ENCODE measurements at regions not wholly inside any gene's neighbourhood (a gene's known extent, or its start where the extent isn't known, plus 50 kb on each side); places are given as distances from the start of the nearest gene placed in this dataset.

DNA sequence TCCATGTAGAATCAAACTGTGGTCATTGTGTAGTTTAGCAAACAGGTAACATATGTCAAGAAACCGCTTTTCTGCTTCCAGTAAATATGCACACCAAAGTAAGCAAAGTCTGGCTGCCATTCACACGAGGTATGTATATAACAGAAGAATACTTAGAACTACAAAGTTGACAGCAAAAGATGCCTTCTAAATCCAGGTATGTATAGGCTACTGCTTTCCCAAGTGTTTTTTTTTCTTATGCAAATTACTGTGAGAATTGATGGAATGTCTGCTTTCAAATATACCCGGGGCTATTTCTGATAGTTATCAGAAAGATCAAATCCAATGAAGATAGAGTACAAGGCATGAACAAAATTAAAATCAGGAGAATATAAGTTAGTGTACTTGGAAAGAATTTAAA lies 229.2 kb downstream of the HACE1 start:
- TF ChIP-seq, protein P1, sequence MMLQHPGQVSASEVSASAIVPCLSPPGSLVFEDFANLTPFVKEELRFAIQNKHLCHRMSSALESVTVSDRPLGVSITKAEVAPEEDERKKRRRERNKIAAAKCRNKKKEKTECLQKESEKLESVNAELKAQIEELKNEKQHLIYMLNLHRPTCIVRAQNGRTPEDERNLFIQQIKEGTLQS (CRISPR knock-in tag; conservative IDR thresholded peaks at IDR 0.05) = no peak
- TF ChIP-seq, protein P2, sequence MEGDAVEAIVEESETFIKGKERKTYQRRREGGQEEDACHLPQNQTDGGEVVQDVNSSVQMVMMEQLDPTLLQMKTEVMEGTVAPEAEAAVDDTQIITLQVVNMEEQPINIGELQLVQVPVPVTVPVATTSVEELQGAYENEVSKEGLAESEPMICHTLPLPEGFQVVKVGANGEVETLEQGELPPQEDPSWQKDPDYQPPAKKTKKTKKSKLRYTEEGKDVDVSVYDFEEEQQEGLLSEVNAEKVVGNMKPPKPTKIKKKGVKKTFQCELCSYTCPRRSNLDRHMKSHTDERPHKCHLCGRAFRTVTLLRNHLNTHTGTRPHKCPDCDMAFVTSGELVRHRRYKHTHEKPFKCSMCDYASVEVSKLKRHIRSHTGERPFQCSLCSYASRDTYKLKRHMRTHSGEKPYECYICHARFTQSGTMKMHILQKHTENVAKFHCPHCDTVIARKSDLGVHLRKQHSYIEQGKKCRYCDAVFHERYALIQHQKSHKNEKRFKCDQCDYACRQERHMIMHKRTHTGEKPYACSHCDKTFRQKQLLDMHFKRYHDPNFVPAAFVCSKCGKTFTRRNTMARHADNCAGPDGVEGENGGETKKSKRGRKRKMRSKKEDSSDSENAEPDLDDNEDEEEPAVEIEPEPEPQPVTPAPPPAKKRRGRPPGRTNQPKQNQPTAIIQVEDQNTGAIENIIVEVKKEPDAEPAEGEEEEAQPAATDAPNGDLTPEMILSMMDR (IDR thresholded peaks at IDR 0.05) = no peak
- TF ChIP-seq ZNF232 (CRISPR knock-in tag; IDR thresholded peaks at IDR 0.05) = no peak
- TF ChIP-seq, protein P3, sequence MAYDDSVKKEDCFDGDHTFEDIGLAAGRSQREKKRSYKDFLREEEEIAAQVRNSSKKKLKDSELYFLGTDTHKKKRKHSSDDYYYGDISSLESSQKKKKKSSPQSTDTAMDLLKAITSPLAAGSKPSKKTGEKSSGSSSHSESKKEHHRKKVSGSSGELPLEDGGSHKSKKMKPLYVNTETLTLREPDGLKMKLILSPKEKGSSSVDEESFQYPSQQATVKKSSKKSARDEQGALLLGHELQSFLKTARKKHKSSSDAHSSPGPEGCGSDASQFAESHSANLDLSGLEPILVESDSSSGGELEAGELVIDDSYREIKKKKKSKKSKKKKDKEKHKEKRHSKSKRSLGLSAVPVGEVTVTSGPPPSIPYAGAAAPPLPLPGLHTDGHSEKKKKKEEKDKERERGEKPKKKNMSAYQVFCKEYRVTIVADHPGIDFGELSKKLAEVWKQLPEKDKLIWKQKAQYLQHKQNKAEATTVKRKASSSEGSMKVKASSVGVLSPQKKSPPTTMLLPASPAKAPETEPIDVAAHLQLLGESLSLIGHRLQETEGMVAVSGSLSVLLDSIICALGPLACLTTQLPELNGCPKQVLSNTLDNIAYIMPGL (CRISPR knock-in tag; IDR thresholded peaks at IDR 0.05) = no peak
- TF ChIP-seq ETV6 (CRISPR knock-in tag; IDR thresholded peaks at IDR 0.05) = no peak
- TF ChIP-seq, protein P4, sequence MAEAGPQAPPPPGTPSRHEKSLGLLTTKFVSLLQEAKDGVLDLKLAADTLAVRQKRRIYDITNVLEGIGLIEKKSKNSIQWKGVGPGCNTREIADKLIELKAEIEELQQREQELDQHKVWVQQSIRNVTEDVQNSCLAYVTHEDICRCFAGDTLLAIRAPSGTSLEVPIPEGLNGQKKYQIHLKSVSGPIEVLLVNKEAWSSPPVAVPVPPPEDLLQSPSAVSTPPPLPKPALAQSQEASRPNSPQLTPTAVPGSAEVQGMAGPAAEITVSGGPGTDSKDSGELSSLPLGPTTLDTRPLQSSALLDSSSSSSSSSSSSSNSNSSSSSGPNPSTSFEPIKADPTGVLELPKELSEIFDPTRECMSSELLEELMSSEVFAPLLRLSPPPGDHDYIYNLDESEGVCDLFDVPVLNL (CRISPR knock-in tag; IDR thresholded peaks at IDR 0.05; ENCODE audit: borderline replicate concordance, low read depth) = no peak
- no peak for TF ChIP-seq NFYB (CRISPR knock-in tag; conservative IDR thresholded peaks at IDR 0.05; ENCODE audit: low read depth)
- TF ChIP-seq, protein P5, sequence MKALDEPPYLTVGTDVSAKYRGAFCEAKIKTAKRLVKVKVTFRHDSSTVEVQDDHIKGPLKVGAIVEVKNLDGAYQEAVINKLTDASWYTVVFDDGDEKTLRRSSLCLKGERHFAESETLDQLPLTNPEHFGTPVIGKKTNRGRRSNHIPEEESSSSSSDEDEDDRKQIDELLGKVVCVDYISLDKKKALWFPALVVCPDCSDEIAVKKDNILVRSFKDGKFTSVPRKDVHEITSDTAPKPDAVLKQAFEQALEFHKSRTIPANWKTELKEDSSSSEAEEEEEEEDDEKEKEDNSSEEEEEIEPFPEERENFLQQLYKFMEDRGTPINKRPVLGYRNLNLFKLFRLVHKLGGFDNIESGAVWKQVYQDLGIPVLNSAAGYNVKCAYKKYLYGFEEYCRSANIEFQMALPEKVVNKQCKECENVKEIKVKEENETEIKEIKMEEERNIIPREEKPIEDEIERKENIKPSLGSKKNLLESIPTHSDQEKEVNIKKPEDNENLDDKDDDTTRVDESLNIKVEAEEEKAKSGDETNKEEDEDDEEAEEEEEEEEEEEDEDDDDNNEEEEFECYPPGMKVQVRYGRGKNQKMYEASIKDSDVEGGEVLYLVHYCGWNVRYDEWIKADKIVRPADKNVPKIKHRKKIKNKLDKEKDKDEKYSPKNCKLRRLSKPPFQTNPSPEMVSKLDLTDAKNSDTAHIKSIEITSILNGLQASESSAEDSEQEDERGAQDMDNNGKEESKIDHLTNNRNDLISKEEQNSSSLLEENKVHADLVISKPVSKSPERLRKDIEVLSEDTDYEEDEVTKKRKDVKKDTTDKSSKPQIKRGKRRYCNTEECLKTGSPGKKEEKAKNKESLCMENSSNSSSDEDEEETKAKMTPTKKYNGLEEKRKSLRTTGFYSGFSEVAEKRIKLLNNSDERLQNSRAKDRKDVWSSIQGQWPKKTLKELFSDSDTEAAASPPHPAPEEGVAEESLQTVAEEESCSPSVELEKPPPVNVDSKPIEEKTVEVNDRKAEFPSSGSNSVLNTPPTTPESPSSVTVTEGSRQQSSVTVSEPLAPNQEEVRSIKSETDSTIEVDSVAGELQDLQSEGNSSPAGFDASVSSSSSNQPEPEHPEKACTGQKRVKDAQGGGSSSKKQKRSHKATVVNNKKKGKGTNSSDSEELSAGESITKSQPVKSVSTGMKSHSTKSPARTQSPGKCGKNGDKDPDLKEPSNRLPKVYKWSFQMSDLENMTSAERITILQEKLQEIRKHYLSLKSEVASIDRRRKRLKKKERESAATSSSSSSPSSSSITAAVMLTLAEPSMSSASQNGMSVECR (CRISPR knock-in tag; IDR thresholded peaks at IDR 0.05; ENCODE audit: borderline replicate concordance) = no peak
- TF ChIP-seq, protein P6, sequence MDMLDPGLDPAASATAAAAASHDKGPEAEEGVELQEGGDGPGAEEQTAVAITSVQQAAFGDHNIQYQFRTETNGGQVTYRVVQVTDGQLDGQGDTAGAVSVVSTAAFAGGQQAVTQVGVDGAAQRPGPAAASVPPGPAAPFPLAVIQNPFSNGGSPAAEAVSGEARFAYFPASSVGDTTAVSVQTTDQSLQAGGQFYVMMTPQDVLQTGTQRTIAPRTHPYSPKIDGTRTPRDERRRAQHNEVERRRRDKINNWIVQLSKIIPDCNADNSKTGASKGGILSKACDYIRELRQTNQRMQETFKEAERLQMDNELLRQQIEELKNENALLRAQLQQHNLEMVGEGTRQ (CRISPR knock-in tag; IDR thresholded peaks at IDR 0.05) = no peak
- no peak for TF ChIP-seq MYBL2 (CRISPR knock-in tag; IDR thresholded peaks at IDR 0.05)
- TF ChIP-seq ELF4 (CRISPR knock-in tag; IDR thresholded peaks at IDR 0.05; ENCODE audit: low read depth) = no peak
- no peak for TF ChIP-seq FOXJ3 (CRISPR knock-in tag; IDR thresholded peaks at IDR 0.05; ENCODE audit: borderline replicate concordance)
- TF ChIP-seq, protein P7, sequence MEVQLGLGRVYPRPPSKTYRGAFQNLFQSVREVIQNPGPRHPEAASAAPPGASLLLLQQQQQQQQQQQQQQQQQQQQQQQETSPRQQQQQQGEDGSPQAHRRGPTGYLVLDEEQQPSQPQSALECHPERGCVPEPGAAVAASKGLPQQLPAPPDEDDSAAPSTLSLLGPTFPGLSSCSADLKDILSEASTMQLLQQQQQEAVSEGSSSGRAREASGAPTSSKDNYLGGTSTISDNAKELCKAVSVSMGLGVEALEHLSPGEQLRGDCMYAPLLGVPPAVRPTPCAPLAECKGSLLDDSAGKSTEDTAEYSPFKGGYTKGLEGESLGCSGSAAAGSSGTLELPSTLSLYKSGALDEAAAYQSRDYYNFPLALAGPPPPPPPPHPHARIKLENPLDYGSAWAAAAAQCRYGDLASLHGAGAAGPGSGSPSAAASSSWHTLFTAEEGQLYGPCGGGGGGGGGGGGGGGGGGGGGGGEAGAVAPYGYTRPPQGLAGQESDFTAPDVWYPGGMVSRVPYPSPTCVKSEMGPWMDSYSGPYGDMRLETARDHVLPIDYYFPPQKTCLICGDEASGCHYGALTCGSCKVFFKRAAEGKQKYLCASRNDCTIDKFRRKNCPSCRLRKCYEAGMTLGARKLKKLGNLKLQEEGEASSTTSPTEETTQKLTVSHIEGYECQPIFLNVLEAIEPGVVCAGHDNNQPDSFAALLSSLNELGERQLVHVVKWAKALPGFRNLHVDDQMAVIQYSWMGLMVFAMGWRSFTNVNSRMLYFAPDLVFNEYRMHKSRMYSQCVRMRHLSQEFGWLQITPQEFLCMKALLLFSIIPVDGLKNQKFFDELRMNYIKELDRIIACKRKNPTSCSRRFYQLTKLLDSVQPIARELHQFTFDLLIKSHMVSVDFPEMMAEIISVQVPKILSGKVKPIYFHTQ (CRISPR knock-in tag; IDR thresholded peaks at IDR 0.05) = no peak
- TF ChIP-seq ZNF138 (CRISPR knock-in tag; conservative IDR thresholded peaks at IDR 0.05) = no peak

All from WTC11 (cell line).